ENCODE measurements at regions not wholly inside any gene's neighbourhood (a gene's known extent, or its start where the extent isn't known, plus 50 kb on each side); places are given as distances from the start of the nearest gene placed in this dataset.

- TF ChIP-seq CTCF (IDR thresholded peaks at IDR 0.05; ENCODE audit: low read length): no peak
- TF ChIP-seq EZH2 (IDR thresholded peaks at IDR 0.05; ENCODE audit: borderline replicate concordance, low read length): no peak
Measured at GRCh38 chr1:48048980-48049379, 51.8 kb upstream of the TRABD2B start.

Measured in OCI-LY1 (cell line).